ENCODE measurements at regions not wholly inside any gene's neighbourhood (a gene's known extent, or its start where the extent isn't known, plus 50 kb on each side); places are given as distances from the start of the nearest gene placed in this dataset.

GRCh38 chr4:132498215-132498614 is 650.9 kb upstream of the PCDH10 start:
- TF ChIP-seq GABPA (IDR thresholded peaks at IDR 0.05; ENCODE audit: low read depth), result no peak
- no peak for TF ChIP-seq CTCF (IDR thresholded peaks at IDR 0.05; ENCODE audit: insufficient read depth, low read length)
- no peak for TF ChIP-seq POLR2AphosphoS5 (IDR thresholded peaks at IDR 0.05; ENCODE audit: low read depth)
- TF ChIP-seq REST (IDR thresholded peaks at IDR 0.05; ENCODE audit: insufficient replicate concordance, low read depth), result no peak
